ENCODE measurements at regions not wholly inside any gene's neighbourhood (a gene's known extent, or its start where the extent isn't known, plus 50 kb on each side); places are given as distances from the start of the nearest gene placed in this dataset.
A peak's percentile ranks its signal among the peaks of the same experiment; 100 is the strongest.
"Not testable (repeated sequence)": the region's sequence is repeated elsewhere in the genome, so short reads cannot be mapped to it uniquely, and the experiment has no call there.

- H3K4me3 ChIP-seq = no peak overlapping the region
- no peaks in the 10 kb centered on the region for H3K27me3 ChIP-seq
- H3K9me3 ChIP-seq = no peaks in the 10 kb centered on the region
- no peaks in the 10 kb centered on the region for H3K36me3 ChIP-seq
- peak overlapping the region in 1 of 2 donors; percentile 17 for H3K27ac ChIP-seq
- DNase-seq (ENCODE audit: low spot score in 2 of 2) = no peak
- H3K4me1 ChIP-seq = peaks cover 0 to 11% of the 10 kb centered on the region in 2 donors
- intact Hi-C loops (cut with DNase I) = loop anchor here (5.0 to 10.0 kb wide), 2 partner anchors 474 to 1116 kb away; no protein-coding TSS in a partner anchor
- TF ChIP-seq, protein P1, sequence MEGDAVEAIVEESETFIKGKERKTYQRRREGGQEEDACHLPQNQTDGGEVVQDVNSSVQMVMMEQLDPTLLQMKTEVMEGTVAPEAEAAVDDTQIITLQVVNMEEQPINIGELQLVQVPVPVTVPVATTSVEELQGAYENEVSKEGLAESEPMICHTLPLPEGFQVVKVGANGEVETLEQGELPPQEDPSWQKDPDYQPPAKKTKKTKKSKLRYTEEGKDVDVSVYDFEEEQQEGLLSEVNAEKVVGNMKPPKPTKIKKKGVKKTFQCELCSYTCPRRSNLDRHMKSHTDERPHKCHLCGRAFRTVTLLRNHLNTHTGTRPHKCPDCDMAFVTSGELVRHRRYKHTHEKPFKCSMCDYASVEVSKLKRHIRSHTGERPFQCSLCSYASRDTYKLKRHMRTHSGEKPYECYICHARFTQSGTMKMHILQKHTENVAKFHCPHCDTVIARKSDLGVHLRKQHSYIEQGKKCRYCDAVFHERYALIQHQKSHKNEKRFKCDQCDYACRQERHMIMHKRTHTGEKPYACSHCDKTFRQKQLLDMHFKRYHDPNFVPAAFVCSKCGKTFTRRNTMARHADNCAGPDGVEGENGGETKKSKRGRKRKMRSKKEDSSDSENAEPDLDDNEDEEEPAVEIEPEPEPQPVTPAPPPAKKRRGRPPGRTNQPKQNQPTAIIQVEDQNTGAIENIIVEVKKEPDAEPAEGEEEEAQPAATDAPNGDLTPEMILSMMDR (IDR thresholded peaks at IDR 0.05) = no peak
These were observed 57.6 kb upstream of the FAM171A1 start for GRCh38 chr10:15428681-15429080.

- DNase-seq (ENCODE audit: low spot score in 2 of 2) = no peak
- Histone ChIP-seq H3K27ac (peak overlapping the region in 1 of 2 donors; percentile 17), H3K4me1 (peaks cover 0 to 8% of the 10 kb centered on the region in 2 donors), H3K27me3 (no peaks in the 10 kb centered on the region), H3K9me3 (no peaks in the 10 kb centered on the region), H3K4me3 (no peak overlapping the region), H3K36me3 (no peaks in the 10 kb centered on the region)
- intact Hi-C loops (cut with DNase I) = loop anchor here (2.0 to 10.0 kb wide), 3 partner anchors 397 to 1117 kb away; no protein-coding TSS in a partner anchor
- TF ChIP-seq, protein P1 (IDR thresholded peaks at IDR 0.05) = peak; percentile 54 to 64 (median 61)
These were observed 56.8 kb upstream of the FAM171A1 start for GRCh38 chr10:15427843-15428414.

GRCh38 chr10:15426558-15426957 lies 55.5 kb upstream of the FAM171A1 start:
- H3K4me1 ChIP-seq = no peaks in the 10 kb centered on the region
- no peaks in the 10 kb centered on the region for H3K27me3 ChIP-seq
- intact Hi-C loops (cut with DNase I) = loop anchor here (2.0 to 10.0 kb wide), 3 partner anchors 398 to 1118 kb away; no protein-coding TSS in a partner anchor
- no peaks in the 10 kb centered on the region for H3K36me3 ChIP-seq
- no peak for DNase-seq (ENCODE audit: low spot score in 2 of 2)
- H3K27ac ChIP-seq = no peak overlapping the region
- H3K9me3 ChIP-seq = no peaks in the 10 kb centered on the region
- TF ChIP-seq, protein P1 (IDR thresholded peaks at IDR 0.05) = no peak
- H3K4me3 ChIP-seq = no peak overlapping the region

GRCh38 chr10:15426115-15426514 lies 55.0 kb upstream of the FAM171A1 start:
- TF ChIP-seq, protein P1 (IDR thresholded peaks at IDR 0.05) = no peak
- no peaks in the 10 kb centered on the region for H3K4me1 ChIP-seq
- no peaks in the 10 kb centered on the region for H3K27me3 ChIP-seq
- intact Hi-C loops (cut with DNase I) = loop anchor here (2.0 to 10.0 kb wide), 3 partner anchors 399 to 1119 kb away; no protein-coding TSS in a partner anchor
- no peak overlapping the region for H3K27ac ChIP-seq
- H3K36me3 ChIP-seq = no peaks in the 10 kb centered on the region
- no peaks in the 10 kb centered on the region for H3K9me3 ChIP-seq
- no peak overlapping the region for H3K4me3 ChIP-seq
- no peak for DNase-seq (ENCODE audit: low spot score in 2 of 2)

- H3K36me3 ChIP-seq; H3K9me3 ChIP-seq; H3K4me1 ChIP-seq; DNase-seq (ENCODE audit: low spot score in 2 of 2); H3K27ac ChIP-seq; H3K4me3 ChIP-seq; H3K27me3 ChIP-seq: not testable (repeated sequence)
- intact Hi-C loops (cut with DNase I) = loop anchor here (10.0 kb wide), 1 partner anchor 1123 kb away; no protein-coding TSS in a partner anchor
These were observed 50.8 kb upstream of the FAM171A1 start for GRCh38 chr10:15421875-15422274.
